Smooth muscle cell of the brain vasculature (primary cell): ENCODE measurements at regions not wholly inside any gene's neighbourhood (a gene's known extent, or its start where the extent isn't known, plus 50 kb on each side); places are given as distances from the start of the nearest gene placed in this dataset.
"Not testable (repeated sequence)": the region's sequence is repeated elsewhere in the genome, so short reads cannot be mapped to it uniquely, and the experiment has no call there.

Experiments used
- DNase-seq: peaks from one replicate; pipeline ENCODE4 v3.0.0-alpha.2; 2012; ENCODE audit warnings: low read depth, low spot score

- no peak for DNase-seq
These were observed 52.1 kb downstream of the CARTPT start for GRCh38 chr5:71771191-71771590.

GRCh38 chr5:71778678-71779276 lies 59.7 kb downstream of the CARTPT start:
- no peak for DNase-seq

DNA sequence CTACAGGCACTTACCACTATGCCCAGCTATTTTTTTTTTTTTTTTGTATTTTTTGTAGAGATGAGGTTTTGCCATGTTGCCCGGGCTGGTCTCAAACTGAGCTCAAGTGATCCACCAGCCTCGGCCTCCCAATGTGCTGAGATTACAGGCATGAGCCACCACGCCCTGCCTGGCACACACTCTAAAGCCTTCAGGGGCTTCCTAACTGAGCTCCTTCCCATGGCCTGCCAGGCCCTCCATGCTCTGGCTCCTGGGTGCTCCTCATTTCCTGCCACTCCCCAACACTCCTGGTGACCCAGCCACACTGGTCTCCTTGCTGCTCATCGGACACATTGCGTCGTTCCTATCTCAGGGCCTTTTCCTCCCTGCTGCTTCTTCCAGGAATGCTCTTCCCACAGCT lies 61.5 kb downstream of the CARTPT start:
- DNase-seq: no peak

GRCh38 chr5:71782393-71782770 lies 63.3 kb downstream of the CARTPT start:
- DNase-seq: no peak

DNA sequence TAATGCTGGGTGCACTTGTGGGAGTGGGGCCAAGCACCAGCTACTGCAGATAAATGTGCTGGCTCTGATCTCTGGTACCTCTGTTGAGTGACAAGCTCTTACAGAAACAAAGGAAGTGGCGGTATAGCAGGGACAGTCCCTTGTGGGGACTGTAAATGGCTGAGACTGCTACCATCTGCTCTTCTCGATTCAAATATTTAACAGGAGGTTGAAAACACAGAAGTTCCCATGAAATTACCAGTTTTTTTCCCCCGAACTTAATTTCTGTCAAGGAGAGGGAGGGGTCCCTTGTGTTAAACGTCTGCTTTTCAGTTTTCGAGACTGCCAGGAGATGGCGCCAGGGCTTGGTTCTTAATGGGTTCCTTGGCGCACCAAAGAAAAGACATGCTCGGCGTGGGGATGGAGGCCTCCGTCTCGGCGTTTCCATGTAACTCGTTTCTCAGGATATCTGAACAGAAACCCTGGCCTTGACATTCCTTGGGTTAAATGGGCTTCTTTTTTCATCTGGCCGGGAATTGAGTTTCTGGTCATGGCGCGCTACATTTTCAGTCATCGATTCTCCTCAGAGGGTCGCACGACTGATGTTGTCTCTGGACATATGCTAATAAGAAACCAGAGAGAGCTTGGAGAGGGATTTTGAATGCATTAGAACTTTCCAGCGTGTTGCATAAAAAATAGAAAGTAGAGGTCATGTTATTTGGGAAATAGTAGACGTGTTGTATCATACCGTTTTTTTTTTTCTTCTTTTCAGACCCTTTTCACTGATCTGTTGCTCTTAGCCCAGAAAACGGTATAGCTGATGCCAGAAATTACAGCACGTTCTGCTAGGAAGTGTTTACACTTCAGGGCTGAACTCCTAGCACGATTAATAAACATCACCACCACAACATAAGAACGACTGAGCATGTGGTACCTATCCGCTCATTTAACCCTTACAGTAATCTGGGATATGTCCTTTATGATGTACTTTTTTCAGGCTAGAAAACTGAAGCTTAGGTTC lies 64.0 kb downstream of the CARTPT start:
- peak; percentile 68 for DNase-seq

DNA sequence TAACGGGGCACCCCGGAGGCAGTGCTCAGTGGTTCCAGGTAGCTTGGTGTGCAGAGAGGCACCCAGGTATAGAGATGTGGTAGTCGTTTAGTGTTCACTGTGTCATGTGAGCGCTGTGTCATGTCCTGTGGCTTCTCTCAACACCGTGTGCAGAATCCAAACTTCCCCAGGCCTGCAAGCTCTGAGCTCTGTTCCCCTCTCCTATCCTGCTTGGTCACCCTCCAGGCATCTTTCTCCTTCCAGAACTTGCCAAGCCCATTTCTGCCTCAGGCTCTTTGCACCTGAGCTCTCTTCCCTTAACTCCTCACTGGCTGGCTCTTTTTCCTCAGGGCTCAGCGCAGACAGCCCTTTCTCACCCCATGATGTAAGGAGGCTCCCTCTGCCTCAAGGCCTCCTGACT lies 64.8 kb downstream of the CARTPT start:
- no peak for DNase-seq

GRCh38 chr5:71786337-71787055 lies 67.4 kb downstream of the CARTPT start:
- DNase-seq: no peak

DNA sequence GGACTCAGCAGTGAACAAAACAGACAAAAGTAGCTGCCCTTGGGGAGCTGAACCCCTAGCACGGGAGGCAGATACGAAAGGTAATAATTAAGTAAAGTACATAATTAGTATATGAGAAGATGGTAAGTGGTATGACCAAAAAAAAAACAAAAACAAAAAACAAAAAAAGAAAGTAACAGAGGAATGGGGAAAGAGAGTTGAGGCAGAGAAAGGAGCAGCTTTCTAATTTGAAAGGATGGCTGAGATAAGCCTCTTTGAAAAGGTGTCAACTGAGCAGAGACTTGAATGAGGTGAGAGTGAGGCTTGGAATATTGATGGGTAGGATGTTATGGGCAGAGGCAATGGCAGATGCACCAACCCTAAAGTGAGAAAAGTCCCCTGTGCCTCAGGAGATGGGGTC lies 69.7 kb downstream of the CARTPT start:
- no peak for DNase-seq

GRCh38 chr5:71789746-71790145 lies 70.7 kb downstream of the CARTPT start:
- no peak for DNase-seq

GRCh38 chr5:71790433-71790832 lies 71.4 kb downstream of the CARTPT start:
- DNase-seq: no peak

GRCh38 chr5:71792041-71792440 lies 73.0 kb downstream of the CARTPT start:
- DNase-seq: not testable (repeated sequence)

GRCh38 chr5:71794061-71794695 lies 75.1 kb downstream of the CARTPT start:
- no peak for DNase-seq

DNA sequence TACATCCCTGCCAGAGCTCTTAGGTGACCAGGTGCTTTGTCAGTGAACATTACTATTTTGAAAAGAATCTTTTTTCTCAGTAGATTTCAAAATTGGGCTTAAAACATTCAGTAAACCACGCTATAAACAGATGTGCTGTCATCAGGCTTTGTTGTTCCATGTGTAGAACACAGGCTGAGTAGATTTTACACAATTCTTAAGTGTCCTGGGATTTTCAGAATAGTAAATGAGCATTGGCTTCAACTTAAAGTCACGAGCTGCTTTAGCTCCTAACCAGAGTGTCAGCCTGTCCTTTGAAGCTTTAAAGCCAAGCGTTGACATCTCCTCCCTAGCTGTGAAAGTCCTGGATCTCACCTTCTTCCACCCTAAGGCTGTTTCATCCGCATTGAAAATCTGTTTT lies 83.6 kb downstream of the CARTPT start:
- no peak for DNase-seq

DNA sequence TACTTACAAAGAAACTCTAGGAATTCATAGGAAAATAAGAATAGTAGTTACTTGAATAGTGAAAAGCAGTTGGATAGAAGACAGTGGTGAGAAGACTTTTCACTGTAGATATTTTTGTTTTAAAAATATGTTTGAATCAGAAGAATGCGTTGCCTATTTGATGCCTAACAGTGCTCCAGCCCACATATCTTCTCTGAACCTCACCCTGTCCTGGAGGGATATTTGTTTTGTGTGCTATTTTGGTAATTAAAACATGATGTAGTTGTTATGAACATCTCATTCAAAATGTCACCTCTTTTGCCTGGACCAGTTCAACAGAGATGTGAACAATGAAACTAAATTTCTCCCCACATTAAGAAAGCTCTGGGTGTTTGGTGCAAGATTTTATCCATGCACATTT lies 87.6 kb downstream of the CARTPT start:
- DNase-seq: no peak

DNA sequence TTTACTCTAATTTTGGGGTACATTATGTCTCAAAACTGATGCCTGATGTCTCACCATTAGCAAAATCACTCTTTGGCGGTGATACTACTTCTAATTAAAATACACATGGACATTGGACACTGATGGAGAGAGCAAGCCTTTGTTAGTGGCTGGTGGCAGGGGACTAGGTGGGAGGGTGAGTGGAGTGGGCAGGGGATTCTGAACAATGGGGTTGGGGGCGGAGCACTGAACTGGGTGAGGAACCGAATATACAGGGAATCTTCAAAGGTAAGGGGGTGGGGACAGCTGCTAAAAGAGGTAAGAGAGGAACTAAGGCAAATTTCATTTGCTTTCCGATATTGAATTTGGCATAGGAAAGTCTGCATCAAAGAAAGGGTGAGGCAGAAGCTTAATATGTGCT lies 88.8 kb downstream of the CARTPT start:
- DNase-seq: no peak

GRCh38 chr5:71809446-71809845 lies 90.4 kb downstream of the CARTPT start:
- no peak for DNase-seq

DNA sequence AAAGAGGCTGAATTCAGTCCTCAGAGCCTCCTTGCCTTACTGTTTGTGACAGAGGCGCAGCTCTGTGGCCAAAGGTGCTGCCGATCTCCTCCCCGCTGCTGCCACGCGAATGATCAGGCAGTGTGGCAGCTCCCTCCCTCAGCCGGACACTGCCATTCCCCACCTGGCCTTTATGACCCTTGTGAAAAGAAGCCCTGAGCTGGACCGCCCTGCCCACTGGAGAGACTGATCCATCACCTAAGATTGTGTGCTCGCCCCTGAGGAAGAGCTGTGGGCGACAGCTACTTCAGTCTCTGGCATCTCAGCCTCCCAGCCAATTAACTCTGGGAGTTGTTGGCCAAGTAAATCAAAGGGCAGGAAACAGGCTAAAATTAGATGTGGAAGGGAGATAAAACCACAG lies 90.9 kb downstream of the CARTPT start:
- no peak for DNase-seq

- no peak for DNase-seq
These were observed 91.6 kb downstream of the CARTPT start for GRCh38 chr5:71810471-71811195.

- no peak for DNase-seq
These were observed 92.7 kb downstream of the CARTPT start for GRCh38 chr5:71811779-71812178.

DNA sequence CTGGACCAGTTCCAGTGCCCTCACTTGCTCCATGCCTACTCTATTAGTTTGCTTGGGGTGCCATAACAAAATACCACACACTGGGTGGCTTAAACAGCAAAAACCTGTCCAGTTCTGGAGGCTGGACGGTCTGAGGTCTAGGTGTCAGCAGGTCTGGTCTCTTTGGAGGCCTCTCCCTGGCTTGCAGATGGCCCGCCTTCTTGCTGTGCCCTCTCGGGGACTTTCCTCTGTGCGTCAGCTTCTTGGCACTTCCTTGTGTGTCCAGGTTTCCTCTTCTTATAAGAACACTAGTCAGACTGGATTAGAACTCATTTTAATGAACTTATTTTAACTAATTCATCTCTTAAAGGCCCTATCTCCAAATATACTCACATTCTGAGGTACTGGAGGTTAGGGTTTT lies 97.2 kb downstream of the CARTPT start:
- DNase-seq: no peak

DNA sequence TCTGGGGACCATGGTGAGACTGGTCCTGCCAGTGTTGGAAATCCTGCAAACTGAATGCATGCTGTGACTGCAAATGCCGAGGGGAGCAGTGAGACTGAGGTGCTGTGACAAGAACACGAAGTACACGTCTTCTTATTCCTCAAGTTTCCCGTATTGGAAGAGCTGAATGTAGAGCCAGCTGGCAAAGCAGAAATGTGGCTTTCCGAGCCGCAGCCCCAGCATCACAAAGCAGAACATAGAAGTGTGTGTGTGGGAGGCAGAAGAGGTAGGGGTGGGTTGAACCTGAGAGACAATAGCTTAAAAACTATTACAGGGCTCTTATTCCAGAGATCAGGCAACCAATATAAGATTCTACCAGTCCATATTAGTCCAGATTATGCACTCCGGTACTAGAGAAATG lies 98.8 kb downstream of the CARTPT start:
- no peak for DNase-seq
